Uterus (tissue), 3 donors: ENCODE measurements at regions not wholly inside any gene's neighbourhood (a gene's known extent, or its start where the extent isn't known, plus 50 kb on each side); places are given as distances from the start of the nearest gene placed in this dataset.

Experiments used
- DNase-seq, 2 donors: peaks; one replicate each; pipeline ENCODE4 v3.0.0-alpha.2; 2019 to 2020
- H3K27ac ChIP-seq, 2 donors: fragments of 200-600 bp; sonication (generic); 1 replicate in 1 of 2; 2 replicates in 1 of 2; pipeline ENCODE4 v1.5.1; 2016 to 2018
- H3K27me3 ChIP-seq, 2 donors: fragments of 200-600 bp; sonication (generic); one replicate each; pipeline ENCODE4 v1.5.1; 2018 to 2019; ENCODE audit warnings: control low read depth in 1 of 2
- H3K36me3 ChIP-seq, 2 donors: fragments of 200-600 bp; sonication (generic); one replicate each; pipeline ENCODE4 v1.5.1; 2019; ENCODE audit warnings: control low read depth in 1 of 2
- H3K4me1 ChIP-seq, 2 donors: fragments of 200-600 bp; sonication (generic); one replicate each; pipeline ENCODE4 v1.5.1; 2018 to 2019; ENCODE audit warnings: control low read depth in 1 of 2
- H3K4me3 ChIP-seq, 2 donors: fragments of 200-600 bp; sonication (generic); 1 replicate in 1 of 2; 2 replicates in 1 of 2; pipeline ENCODE4 v1.5.1; 2018 to 2019; ENCODE audit warnings: mild to moderate bottlenecking in 1 of 2
- H3K9me3 ChIP-seq, 2 donors: fragments of 200-600 bp; sonication (generic); one replicate each; pipeline ENCODE4 v1.5.1; 2019; ENCODE audit warnings: control low read depth in 1 of 2
- CTCF ChIP-seq, 4 experiments: fragments of 200-600 bp in 2 of 4; fragments of 450-650 bp in 2 of 4; sonication (generic) in 2 of 4; IDR thresholded peaks; one replicate each; pipeline ENCODE4 v1.5.1; 2016 to 2019; ENCODE audit warnings: antibody characterized with exemption in 4 of 4, mild to moderate bottlenecking in 2 of 4, moderate library complexity in 1 of 4
- POLR2A ChIP-seq, 2 donors: fragments of 450-650 bp; IDR thresholded peaks; one replicate each; pipeline ENCODE4 v1.6.1; 2016; ENCODE audit warnings: antibody characterized with exemption in 2 of 2, mild to moderate bottlenecking in 1 of 2, moderate library complexity in 1 of 2
- intact Hi-C: fragments of 100-400 bp; cut with DNase I; formaldehyde crosslinking; loops from one replicate; pipeline ENCODE4 v1.15.1; 2023; ENCODE audit warnings: low total_unique reads
- donor health status: DM: yes; HTN: yes; CAD: no.

GRCh38 chr2:83224591-83225200 lies 1234.4 kb downstream of the SUCLG1 start:
- Histone ChIP-seq H3K4me1 (no peaks in the 10 kb centered on the region), H3K27ac (no peak overlapping the region), H3K4me3 (no peak overlapping the region), H3K9me3 (no peaks in the 10 kb centered on the region), H3K36me3 (no peaks in the 10 kb centered on the region), H3K27me3 (no peaks in the 10 kb centered on the region)
- TF ChIP-seq CTCF (IDR thresholded peaks at IDR 0.05) (no peak), POLR2A (IDR thresholded peaks at IDR 0.05) (no peak)
- intact Hi-C loops, result no loop called here
- DNase-seq, result no peak

DNA sequence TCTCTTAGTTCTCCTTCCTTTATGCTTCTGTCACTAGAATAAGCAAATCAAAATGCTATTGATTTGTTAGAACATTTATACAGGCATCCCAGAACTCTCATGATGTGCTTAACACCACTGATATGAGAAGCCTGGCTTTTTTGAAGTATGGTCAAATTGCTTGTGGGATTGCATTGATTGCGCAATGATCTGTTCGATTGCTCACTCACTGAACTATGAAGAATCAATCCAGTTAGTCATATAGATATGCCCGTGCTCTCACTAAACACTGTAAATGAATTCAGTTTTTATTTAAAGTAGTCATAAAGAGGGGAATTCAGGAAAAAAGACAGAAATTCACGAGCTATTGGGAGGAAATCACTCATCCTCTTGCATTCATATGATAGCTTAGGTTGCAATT lies 1237.8 kb downstream of the SUCLG1 start:
- Histone ChIP-seq H3K27me3 (no peaks in the 10 kb centered on the region), H3K4me3 (no peak overlapping the region), H3K9me3 (no peaks in the 10 kb centered on the region), H3K36me3 (no peaks in the 10 kb centered on the region), H3K4me1 (no peaks in the 10 kb centered on the region), H3K27ac (no peak overlapping the region)
- TF ChIP-seq CTCF (IDR thresholded peaks at IDR 0.05) (no peak), POLR2A (IDR thresholded peaks at IDR 0.05) (no peak)
- no peak for DNase-seq
- intact Hi-C loops, result no loop called here

DNA sequence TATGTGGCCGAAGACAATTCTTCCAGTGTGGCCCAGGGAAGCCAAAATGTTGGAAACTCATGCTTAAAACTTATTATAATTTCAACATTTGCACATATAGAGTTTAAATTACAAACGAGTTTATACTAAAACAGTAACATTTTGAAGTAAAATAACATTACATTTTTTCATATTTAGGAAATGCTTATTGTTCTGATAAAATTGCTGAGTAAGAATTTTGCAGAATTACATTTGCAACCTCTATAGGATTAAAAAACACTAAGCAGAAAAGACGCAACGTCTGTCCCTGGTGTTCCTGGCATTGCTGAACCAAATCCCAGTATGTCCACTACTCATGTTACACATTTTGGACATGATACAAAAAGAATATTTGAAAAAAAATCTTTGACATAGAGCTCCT lies 1241.2 kb downstream of the SUCLG1 start:
- no peak for TF ChIP-seq CTCF (IDR thresholded peaks at IDR 0.05)
- TF ChIP-seq POLR2A (IDR thresholded peaks at IDR 0.05), result no peak
- Histone ChIP-seq H3K36me3 (no peaks in the 10 kb centered on the region), H3K4me1 (no peaks in the 10 kb centered on the region), H3K27me3 (no peaks in the 10 kb centered on the region), H3K9me3 (no peaks in the 10 kb centered on the region), H3K4me3 (no peak overlapping the region), H3K27ac (no peak overlapping the region)
- intact Hi-C loops, result no loop called here
- DNase-seq, result no peak

- Histone ChIP-seq H3K36me3 (no peaks in the 10 kb centered on the region), H3K27me3 (no peaks in the 10 kb centered on the region), H3K27ac (no peak overlapping the region), H3K4me1 (no peaks in the 10 kb centered on the region), H3K9me3 (no peaks in the 10 kb centered on the region), H3K4me3 (no peak overlapping the region)
- intact Hi-C loops, result no loop called here
- no peak for DNase-seq
- TF ChIP-seq POLR2A (IDR thresholded peaks at IDR 0.05) (no peak), CTCF (IDR thresholded peaks at IDR 0.05) (peak in 1 of 4 experiments; percentile 42)
Measured at GRCh38 chr2:83196225-83196624, 1262.9 kb downstream of the SUCLG1 start.

DNA sequence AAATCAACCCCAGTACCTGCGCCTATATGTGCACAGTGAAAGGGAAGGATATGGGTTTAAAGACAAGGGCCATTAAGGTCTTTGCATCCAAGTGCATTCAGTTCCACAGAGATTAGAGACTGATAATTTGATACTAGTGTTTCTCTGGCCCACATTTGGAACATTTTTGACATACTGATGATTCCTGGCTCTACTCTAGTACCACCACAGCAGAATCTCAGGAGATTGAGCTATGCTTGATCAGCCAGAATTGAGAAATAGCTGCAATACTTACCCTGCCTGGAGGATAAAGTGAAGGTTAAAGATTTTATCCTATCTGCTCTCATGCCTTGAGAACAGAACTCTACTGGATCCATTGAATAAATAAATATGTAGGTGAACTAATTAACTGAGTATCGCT lies 1267.8 kb downstream of the SUCLG1 start:
- H3K9me3 ChIP-seq, result no peaks in the 10 kb centered on the region
- no peak overlapping the region for H3K4me3 ChIP-seq
- no peak for DNase-seq
- intact Hi-C loops, result no loop called here
- no peak overlapping the region for H3K27ac ChIP-seq
- TF ChIP-seq POLR2A (IDR thresholded peaks at IDR 0.05) (no peak), CTCF (IDR thresholded peaks at IDR 0.05) (no peak)
- H3K4me1 ChIP-seq, result no peaks in the 10 kb centered on the region
- H3K36me3 ChIP-seq, result no peaks in the 10 kb centered on the region
- H3K27me3 ChIP-seq, result no peaks in the 10 kb centered on the region
